HG02885 (cell line): ENCODE measurements at regions not wholly inside any gene's neighbourhood (a gene's known extent, or its start where the extent isn't known, plus 50 kb on each side); places are given as distances from the start of the nearest gene placed in this dataset.
"Not testable (repeated sequence)": the region's sequence is repeated elsewhere in the genome, so short reads cannot be mapped to it uniquely, and the experiment has no call there.

Experiments
- ATAC-seq: cut with Tn5 transposase; IDR thresholded peaks from one replicate; pipeline ENCODE4 v1.9.1; 2021; ENCODE audit warnings: mild to moderate bottlenecking; ENCODE audit not compliant: unreplicated experiment, poor library complexity

GRCh38 chrX:114097427-114097826 lies 486.5 kb upstream of the HTR2C start:
- no peak for ATAC-seq

GRCh38 chrX:114095789-114096188 lies 488.1 kb upstream of the HTR2C start:
- ATAC-seq: no peak

GRCh38 chrX:114087543-114087942 lies 496.3 kb upstream of the HTR2C start:
- ATAC-seq: no peak

GRCh38 chrX:114077773-114078172 lies 506.1 kb upstream of the HTR2C start:
- no peak for ATAC-seq

- ATAC-seq: no peak
Measured at GRCh38 chrX:114075073-114075673, 508.7 kb upstream of the HTR2C start.

GRCh38 chrX:114073926-114074325 lies 510.0 kb upstream of the HTR2C start:
- ATAC-seq: no peak

GRCh38 chrX:114071412-114071811 lies 512.5 kb upstream of the HTR2C start:
- no peak for ATAC-seq

- ATAC-seq: no peak
Measured at GRCh38 chrX:114065577-114066223, 518.2 kb upstream of the HTR2C start.

- ATAC-seq: no peak
Measured at GRCh38 chrX:114061226-114061625, 522.7 kb upstream of the HTR2C start.

- ATAC-seq: no peak
Measured at GRCh38 chrX:114058988-114059418, 524.9 kb upstream of the HTR2C start.

- ATAC-seq: not testable (repeated sequence)
Measured at GRCh38 chrX:114057422-114057821, 526.5 kb upstream of the HTR2C start.

GRCh38 chrX:114051667-114052315 lies 532.1 kb upstream of the HTR2C start:
- ATAC-seq: no peak

- ATAC-seq: no peak
Measured at GRCh38 chrX:114050075-114050796, 533.6 kb upstream of the HTR2C start.

GRCh38 chrX:114049063-114049462 lies 534.8 kb upstream of the HTR2C start:
- no peak for ATAC-seq

GRCh38 chrX:114047558-114047957 lies 536.3 kb upstream of the HTR2C start:
- no peak for ATAC-seq

GRCh38 chrX:114046695-114047279 lies 537.1 kb upstream of the HTR2C start:
- ATAC-seq: no peak

- not testable (repeated sequence) for ATAC-seq
Measured at GRCh38 chrX:114041470-114041869, 542.4 kb upstream of the HTR2C start.

- not testable (repeated sequence) for ATAC-seq
Measured at GRCh38 chrX:114040661-114041269, 543.1 kb upstream of the HTR2C start.

- ATAC-seq: not testable (repeated sequence)
Measured at GRCh38 chrX:114040111-114040510, 543.8 kb upstream of the HTR2C start.

- ATAC-seq: no peak
Measured at GRCh38 chrX:114038358-114038757, 545.5 kb upstream of the HTR2C start.
